HG03108 (cell line): ENCODE measurements at regions not wholly inside any gene's neighbourhood (a gene's known extent, or its start where the extent isn't known, plus 50 kb on each side); places are given as distances from the start of the nearest gene placed in this dataset.
"Not testable (repeated sequence)": the region's sequence is repeated elsewhere in the genome, so short reads cannot be mapped to it uniquely, and the experiment has no call there.

Source experiments
- ATAC-seq: cut with Tn5 transposase; IDR thresholded peaks from one replicate; pipeline ENCODE4 v1.9.1; 2021; ENCODE audit warnings: moderate library complexity; ENCODE audit not compliant: unreplicated experiment

DNA sequence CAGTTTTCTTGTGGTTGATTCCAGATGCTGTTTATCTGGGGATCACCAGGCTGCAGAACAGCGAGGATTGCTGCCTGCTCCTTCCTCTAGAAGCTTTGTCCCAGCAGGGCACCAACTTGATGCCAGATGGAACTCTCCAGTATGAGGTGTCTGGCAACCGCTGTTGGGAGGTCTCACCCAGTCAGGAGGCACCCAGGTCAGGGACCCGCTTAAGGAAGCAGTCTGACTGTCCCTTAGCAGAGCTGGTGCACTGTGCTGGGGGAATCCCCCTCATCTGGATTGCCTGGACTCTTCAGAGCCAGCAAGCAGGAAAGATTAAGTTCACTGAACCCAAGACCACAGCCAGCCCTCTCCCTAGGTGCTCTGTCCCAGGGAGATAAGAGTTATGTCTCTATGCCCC lies 1165.2 kb downstream of the FSCB start:
- ATAC-seq = no peak

DNA sequence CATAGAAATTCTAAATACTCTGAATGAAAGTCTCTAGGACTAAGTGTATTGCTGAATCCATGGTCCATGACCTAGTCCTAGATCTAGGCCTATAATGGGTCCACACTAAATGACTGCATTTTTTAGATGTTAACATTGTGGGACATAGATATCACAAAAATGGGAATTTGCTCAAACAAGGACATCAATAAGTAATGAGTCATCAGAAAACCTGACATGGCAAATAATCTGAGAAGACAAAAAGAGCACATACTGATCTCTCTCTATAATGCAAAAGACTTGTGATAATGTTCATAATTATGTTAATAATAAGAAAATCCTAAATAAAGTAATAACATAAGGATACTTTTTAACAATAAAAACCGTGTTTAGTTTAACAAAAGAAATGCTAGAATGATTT lies 1168.4 kb downstream of the FSCB start:
- no peak for ATAC-seq

DNA sequence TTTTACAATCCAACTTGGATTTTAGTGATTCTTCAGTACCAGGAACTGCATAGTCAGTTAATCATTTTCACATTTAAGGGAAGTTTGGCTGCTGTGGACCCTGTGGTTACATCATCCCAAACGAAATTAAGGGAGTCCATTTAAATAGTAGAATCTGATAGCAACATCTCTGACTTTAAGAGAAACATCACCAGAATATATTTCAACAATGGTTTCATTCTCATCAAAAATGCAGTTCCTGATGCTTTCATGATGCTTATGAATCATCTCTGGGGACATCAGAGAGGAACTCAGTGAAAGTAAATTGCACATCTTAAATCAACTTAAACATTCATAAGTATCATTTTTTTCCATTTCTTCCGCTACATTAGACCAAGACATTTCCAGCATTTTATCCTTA lies 1170.7 kb downstream of the FSCB start:
- ATAC-seq = no peak

DNA sequence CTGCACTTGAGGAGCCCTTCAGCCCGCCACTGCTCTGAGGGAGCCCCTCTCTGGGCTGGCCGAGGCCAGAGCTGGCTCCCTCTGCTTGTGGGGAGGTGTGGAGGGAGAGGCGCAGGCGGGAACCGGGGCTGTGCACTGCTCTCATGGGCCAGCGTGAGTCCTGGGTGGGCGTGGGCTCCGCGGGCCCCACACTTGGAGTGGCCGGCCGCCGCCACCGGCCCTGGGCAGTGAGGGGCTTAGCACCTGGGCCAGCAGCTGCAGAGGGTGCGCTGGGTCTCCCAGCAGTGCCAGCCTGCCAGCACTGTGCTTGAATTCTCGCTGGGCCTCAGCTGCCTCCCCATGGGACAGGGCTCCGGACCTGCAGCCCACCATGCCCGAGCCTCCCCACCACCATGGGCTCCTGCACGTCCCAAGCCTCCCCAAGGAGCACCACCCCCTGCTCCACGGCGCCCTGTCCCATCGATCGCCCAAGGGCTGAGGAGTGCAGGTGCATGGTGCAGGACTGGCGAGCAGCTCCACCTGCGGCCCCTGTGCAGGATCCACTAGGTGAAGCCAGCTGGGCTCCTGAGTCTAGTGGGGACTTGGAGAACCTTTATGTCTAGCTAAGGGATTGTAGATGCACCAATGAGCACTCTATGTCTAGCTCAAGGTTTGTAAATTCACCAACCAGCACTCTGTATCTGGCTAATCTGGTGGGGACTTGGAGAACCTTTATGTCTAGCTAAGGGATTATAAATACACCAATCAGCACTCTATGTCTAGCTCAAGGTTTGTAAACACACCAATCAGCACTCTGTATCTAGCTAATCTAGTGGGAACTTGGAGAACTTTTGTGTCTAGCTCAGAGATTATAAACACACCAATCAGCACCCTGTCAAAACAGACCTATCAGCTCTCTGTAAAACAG lies 1180.3 kb downstream of the FSCB start:
- ATAC-seq = not testable (repeated sequence)

DNA sequence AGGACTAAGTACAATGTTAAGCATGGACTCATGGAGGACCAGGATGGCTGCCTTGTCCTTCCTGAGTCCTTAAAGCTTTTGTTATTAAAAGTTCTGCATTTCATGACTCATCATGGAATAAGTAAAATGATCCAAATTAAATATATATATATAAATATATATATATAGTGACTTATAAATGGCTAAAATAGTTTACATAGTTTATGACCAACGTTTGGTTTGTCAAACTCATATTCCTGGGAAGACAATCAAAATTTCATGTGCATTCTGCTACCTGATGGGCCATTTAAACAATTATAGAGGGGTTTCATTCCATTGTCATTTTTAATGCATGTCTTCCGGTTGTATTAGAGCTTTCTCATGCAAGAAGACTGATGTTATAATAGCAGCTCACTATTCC lies 1190.7 kb downstream of the FSCB start:
- no peak for ATAC-seq

DNA sequence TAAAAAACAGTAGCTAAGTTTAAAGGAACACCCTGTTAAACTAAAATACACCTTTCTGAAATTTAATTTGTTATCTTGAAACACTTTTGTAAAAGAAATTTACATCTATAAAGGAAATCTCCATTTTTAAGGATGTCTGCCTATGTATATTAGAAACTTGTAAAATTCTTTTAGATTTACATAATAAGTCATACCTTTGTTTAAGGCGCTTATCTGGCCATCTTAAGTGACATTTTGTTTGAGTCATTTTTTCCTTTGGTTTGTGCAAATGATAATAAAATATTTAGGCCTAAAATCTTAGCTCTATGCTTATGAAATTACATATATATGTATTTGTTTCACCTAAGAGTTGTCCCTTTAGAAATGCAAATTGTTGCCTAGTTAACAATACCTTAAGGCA lies 1193.4 kb downstream of the FSCB start:
- ATAC-seq = no peak

DNA sequence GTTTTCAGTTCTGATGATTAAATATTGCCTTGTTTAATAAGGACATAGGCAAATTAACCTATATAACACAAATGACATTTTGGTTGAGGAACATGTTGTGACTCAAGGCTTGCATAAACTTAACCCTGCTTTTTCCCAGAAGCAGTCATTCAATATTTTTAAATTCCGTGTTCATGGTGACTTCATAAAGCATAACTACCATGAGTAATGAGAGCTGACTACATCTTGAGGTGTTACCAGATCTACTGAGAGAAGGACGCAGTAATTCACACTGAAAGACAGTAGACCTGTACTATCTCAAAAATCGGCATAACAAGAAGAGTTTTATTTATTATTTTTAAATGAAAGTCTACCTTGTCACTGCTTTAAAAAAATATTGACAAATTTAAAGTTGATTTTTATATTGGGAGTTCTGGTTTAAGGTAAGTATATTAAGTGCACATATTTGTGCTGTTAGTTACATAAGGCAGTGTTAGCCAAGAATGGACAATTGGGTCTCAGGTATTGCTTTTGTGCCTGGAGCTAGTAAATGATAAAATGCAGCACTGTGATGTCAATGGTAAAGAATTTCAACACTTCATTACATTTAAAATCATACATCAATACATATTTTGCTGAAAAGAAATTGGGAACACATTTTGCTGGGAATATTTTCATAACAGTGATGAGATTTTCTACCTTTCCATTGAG lies 1198.5 kb downstream of the FSCB start:
- ATAC-seq = no peak

DNA sequence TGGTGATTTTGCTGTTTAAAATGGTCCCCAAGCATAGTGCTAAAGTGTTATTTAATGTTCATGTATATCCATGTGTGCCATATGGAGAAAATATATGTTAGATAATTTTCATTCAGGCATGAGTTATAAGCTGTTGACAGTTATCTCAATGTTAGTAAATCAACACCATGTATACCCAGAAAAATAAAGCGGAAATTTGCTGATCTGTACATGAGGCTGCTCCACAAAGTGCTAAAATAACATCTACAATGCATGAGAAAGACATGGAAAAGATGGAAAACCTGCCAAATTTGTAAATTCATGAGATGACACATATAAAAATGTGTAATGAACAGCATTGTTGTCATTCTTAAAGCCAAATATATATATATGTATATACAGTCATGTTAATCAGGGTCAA lies 1199.2 kb downstream of the FSCB start:
- no peak for ATAC-seq

DNA sequence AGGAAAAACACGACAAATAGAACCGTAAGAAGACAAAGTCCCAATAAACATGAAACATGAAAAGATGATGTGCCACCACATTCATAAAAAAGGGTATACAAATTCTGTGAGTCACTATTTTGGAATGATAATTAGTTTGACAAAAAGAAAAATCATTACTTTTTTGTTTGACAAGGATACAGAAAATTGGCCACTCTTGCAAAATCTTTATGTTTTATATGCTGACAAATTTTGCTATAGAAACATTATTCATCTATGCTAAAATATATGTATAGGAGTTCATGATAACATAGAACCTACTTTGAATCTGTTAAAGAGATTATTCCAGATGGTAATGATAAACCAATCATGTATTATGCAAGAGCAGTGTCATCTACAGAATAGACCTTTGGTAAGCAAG lies 1201.0 kb downstream of the FSCB start:
- ATAC-seq = no peak

DNA sequence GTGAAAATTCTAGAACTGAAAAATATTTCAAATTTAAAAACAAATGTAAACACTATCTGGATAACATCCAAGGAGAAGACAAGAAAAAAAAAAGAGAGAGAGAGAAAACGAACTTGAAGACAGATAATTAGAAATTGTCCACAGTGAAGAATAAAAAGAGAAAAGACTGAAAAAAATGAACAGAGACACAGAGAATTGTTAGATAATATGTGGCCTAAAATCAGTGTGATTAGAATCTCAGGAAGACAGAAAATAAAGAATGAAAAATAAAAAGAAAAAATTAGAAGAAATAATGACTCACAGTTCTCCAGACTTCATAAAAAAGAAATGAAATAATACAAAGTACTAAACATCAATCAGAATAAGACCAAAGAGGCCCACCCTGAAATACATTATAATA lies 1209.3 kb downstream of the FSCB start:
- no peak for ATAC-seq

DNA sequence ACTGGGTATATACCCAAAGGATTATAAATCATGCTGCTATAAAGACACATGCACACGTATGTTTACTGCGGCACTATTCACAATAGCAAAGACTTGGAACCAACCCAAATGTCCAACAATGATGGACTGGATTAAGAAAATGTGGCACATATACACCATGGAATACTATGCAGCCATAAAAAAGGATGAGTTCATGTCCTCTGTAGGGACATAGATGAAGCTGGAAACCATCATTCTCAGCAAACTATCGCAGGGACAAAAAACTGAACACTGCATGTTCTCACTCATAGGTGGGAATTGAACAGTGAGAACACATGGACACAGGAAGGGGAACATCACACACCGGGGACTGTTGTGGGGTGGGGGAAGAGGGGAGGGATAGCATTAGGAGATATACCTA lies 1211.0 kb downstream of the FSCB start:
- not testable (repeated sequence) for ATAC-seq

DNA sequence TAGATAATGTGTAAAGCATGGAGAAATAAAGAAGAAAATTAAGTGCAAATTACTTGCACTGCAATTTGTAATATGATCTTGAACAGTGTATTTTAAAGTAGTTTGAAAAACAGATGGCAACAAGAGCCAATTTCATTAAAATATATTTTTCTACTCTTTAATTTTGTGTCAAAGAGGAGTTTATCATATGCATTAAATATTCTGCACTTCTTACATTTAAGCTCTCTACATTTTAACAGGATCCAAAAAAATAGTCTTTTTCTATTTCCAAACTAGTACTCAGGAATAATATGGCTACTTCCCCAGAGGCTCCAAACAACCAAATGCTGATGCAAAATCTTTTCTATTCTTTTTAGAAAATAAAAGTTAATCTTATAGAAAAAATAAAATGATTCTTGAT lies 1221.5 kb downstream of the FSCB start:
- ATAC-seq = no peak

DNA sequence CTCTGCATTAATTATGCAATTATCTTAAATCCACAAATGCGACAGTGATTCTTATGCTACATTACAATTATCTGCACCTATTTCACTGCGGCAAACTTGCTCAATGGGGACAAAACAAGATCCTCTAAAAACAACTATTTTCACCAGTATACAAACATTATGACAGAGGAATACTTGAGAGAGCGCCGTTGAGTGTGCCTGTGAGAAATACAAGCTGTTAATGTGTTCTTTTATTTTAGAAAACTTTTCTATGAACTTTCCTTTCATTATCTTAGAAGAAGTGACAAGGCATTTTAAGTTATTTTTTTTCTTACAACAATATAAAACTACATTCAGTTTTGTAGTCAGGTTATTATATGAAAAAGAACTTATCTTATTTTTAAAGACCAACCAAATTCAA lies 1247.0 kb downstream of the FSCB start:
- ATAC-seq = no peak

DNA sequence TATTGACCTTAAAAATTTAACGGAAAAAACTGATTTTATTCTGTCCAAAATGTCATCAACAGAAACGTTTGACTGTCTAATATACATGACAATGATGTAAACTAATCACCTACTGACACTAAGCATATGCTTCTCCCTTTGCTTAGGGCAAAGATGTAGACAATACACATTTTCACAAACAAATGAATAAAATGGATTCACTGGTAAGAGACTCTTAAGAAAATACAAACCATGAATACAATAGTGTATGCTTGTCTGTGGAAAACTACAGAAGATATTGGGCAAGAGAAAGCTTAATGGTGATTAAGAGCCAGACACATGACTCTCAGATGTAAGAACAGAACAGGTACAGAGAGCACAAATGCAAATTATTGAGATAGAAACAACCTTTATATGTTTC lies 1248.7 kb downstream of the FSCB start:
- no peak for ATAC-seq

DNA sequence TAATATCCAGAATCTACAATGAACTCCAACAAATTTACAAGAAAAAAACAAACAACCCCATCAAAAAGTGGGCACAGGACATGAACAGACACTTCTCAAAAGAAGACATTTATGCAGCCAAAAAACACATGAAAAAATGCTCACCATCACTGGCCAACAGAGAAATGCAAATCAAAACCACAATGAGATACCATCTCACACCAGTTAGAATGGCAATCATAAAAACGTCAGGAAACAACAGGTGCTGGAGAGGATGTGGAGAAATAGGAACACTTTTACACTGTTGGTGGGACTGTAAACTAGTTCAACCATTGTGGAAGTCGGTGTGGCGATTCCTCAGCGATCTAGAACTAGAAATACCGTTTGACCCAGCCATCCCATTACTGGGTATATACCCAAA lies 1250.1 kb downstream of the FSCB start:
- not testable (repeated sequence) for ATAC-seq

DNA sequence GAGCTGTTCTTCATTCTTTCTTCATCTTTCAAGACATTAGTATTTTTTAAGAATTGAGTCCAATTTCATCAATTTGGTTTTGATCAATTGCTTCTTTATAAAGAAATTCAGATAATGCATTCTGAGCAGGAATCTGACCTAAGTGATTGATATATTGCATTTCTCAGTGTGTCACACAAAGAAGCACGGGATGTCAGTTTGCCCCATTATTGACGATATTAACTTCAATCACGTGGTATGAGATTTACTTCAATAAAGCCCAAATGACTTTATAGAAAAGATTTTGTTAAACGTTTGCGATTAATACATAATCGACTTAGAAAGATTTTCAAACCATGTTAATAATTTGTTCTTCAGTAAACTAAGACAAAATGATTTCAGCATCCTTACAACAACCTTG lies 1254.2 kb downstream of the FSCB start:
- no peak for ATAC-seq

DNA sequence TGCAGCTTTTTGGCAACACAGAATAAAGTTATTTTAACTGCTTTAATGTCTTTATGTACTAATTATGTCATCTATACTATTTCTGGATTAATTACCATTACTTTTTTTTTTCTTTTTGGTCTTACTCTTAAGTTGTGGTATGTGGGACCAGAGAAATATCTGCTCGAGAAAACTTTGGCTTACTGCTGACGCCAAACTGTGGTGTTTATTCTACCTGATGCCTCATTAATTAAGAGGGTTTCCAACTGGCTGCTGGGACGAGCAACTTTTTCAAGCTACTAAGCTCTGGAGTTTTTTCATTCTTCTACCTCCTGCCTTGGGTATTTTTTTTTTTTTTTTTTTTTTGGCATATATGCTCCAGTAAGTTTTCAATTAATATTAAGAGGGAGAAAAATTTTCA lies 1257.5 kb downstream of the FSCB start:
- no peak for ATAC-seq

DNA sequence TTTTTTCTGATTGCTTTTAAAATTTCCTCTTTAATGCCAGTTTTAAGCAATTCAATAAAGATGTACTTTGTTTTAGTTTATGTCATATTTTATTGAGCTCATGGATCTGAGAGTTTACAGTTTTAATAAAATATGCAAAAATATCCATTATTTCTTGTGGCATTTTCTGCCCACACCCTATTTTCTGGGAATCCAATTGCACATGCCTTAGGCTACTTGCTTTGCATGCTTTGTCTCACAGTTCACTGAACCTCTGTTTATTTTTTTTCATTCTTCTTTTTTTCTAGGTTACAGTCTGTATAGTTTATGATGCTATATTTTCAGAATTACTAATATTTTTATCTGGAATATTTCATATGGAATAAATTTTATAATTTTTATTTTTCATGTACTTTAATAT lies 1258.0 kb downstream of the FSCB start:
- ATAC-seq = no peak

DNA sequence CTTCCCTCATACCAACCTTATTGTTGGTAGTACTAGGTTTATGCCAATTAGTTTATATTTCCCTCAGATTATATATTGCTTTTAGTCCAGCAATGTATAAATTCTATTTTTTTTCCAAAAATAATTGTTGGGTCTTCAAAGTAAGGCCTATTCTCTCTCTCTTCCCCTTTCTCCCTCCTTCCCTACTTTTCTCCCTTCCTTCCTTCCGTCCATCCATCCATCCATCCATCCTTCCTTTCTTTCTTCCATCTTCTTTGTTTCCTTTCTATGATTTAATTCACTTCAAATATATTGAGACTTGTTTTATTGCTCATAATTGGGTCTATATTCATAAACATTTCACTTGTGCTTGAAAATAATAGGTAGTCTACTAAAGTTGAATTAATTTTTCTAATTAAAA lies 1259.2 kb downstream of the FSCB start:
- no peak for ATAC-seq

DNA sequence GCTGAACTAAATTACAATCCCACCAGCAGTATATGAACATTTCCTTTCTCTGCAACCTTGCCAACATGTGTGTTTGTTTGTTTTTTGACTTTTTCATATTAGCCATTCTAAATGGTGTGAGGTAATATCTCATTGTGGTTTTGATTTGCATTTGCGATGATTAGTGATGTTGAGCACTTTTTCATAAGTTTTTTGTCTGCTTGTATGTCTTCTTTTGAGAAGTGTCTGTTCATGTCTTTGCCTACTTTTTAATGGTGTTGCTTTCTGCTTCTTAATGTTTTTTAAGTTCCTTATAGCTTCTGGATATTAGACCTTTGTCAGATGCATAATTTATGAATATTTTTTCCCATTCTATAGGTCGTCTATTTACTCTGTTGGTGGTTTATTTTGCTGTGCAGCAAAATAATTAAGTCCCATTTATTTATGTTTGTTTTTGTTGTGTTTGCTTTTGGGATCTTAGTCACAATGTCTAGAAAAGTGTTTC lies 1262.9 kb downstream of the FSCB start:
- no peak for ATAC-seq

DNA sequence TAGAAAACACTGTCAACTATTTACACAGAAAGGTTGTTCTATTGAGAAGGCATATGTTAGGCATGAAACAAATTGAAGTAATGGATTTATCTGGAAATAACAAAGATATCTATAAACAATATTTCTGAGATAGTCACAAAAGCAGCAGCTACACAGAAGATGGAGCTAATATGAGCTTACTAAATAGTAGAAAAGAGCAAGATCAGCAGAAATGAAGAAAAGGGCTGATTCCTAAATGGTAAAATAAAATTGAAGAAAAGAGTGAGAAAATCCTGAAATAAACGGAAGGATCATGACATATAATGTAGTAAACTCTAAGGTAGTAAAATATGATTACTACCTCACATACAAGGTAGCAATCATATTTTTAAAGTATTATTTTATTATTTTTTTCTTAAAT lies 1263.9 kb downstream of the FSCB start:
- ATAC-seq = no peak

DNA sequence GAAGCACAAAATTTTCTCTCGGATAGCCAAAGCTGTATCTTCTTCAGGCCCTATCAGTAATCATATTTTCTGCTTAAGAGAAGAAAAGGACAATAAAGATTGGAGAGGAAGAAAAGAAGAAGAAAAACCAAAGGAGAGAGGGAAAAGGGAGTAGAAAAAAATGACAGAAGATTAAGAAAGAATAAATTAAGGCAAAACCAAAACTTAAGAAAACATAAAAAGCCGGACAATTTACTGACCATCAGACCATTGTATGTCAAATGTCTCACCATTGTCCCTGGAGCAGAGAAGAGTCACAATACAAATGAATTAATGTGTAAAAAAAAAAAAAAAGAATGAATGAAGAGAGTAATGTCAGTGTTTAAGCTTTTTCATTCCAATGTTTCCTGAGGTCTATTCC lies 1274.8 kb downstream of the FSCB start:
- no peak for ATAC-seq
